H1 (cell line): ENCODE measurements at regions not wholly inside any gene's neighbourhood (a gene's known extent, or its start where the extent isn't known, plus 50 kb on each side); places are given as distances from the start of the nearest gene placed in this dataset.

ENCODE experiments used
- ASH2L ChIP-seq: fragments of 200-600, 300-600 bp; sonication (generic); IDR thresholded peaks from one replicate; pipeline ENCODE4 v1.7.1; 2017; ENCODE audit warnings: low read length
- ATF2 ChIP-seq: IDR thresholded peaks from 2 replicates; pipeline ENCODE4 v1.6.1; 2012; ENCODE audit warnings: low read length, inconsistent platforms
- EGR1 ChIP-seq: IDR thresholded peaks from 2 replicates; pipeline ENCODE4 v1.6.1; 2011; ENCODE audit warnings: low read depth, low read length, borderline replicate concordance
- EP300 ChIP-seq, 2 experiments: IDR thresholded peaks; 1 replicate in 1 of 2; 2 replicates in 1 of 2; pipeline ENCODE4 v1.6.1; 2011 to 2012; ENCODE audit warnings: low read depth in 2 of 2, low read length in 2 of 2, mild to moderate bottlenecking in 2 of 2, borderline replicate concordance in 1 of 2, inconsistent platforms in 1 of 2, moderate library complexity in 1 of 2
- KDM1A ChIP-seq: fragments of 200-600, 300-600 bp; sonication (generic); IDR thresholded peaks from 2 replicates; pipeline ENCODE4 v1.7.1; 2016; ENCODE audit warnings: mild to moderate bottlenecking, low read length, borderline replicate concordance
- RNF2 ChIP-seq: fragments of 200-900, 300-1000 bp; sonication (generic); IDR thresholded peaks from 2 replicates; pipeline ENCODE4 v1.7.1; 2016; ENCODE audit warnings: borderline replicate concordance, low read depth, mild to moderate bottlenecking, antibody characterized with exemption, low read length; ENCODE audit not compliant: poor library complexity, severe bottlenecking; ENCODE audit errors: missing control alignments
- RXRA ChIP-seq: IDR thresholded peaks from 2 replicates; pipeline ENCODE4 v1.6.1; 2011; ENCODE audit warnings: low read depth, mild to moderate bottlenecking, low read length, moderate library complexity; ENCODE audit not compliant: insufficient read depth
- TAF1 ChIP-seq: IDR thresholded peaks from 2 replicates; pipeline ENCODE4 v1.6.1; 2011; ENCODE audit warnings: mild to moderate bottlenecking, low read depth, low read length
- TCF12 ChIP-seq: IDR thresholded peaks from 2 replicates; pipeline ENCODE4 v1.6.1; 2011; ENCODE audit warnings: low read depth, mild to moderate bottlenecking, low read length
- TF ChIP-seq, protein P1 (sequence below): fragments of 300-600 bp; sonication (generic); IDR thresholded peaks from 2 replicates; pipeline ENCODE4 v1.7.1; 2012; ENCODE audit warnings: low read length, moderate library complexity, mild to moderate bottlenecking, inconsistent platforms; ENCODE audit not compliant: insufficient replicate concordance

DNA sequence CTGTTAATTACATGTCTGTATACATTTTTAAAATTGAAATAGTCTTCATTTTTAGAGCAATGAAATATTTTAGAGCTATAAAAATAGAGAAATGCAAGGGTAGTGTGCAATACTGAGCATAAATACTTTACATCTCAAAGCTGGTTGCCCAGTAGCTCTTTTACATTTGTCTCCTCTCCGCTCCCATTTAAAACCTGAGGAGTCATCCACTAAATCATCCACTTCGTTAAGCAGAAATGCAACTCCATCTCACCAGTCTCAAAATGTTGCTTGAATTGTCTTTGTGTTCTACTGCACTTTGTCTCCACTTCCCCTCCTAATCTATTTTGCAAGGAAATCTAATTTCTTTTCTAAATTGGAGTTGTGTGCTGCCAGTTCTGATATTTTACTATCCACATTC is 563.6 kb downstream of the VGLL3 start (continued):
- TF ChIP-seq, protein P1, sequence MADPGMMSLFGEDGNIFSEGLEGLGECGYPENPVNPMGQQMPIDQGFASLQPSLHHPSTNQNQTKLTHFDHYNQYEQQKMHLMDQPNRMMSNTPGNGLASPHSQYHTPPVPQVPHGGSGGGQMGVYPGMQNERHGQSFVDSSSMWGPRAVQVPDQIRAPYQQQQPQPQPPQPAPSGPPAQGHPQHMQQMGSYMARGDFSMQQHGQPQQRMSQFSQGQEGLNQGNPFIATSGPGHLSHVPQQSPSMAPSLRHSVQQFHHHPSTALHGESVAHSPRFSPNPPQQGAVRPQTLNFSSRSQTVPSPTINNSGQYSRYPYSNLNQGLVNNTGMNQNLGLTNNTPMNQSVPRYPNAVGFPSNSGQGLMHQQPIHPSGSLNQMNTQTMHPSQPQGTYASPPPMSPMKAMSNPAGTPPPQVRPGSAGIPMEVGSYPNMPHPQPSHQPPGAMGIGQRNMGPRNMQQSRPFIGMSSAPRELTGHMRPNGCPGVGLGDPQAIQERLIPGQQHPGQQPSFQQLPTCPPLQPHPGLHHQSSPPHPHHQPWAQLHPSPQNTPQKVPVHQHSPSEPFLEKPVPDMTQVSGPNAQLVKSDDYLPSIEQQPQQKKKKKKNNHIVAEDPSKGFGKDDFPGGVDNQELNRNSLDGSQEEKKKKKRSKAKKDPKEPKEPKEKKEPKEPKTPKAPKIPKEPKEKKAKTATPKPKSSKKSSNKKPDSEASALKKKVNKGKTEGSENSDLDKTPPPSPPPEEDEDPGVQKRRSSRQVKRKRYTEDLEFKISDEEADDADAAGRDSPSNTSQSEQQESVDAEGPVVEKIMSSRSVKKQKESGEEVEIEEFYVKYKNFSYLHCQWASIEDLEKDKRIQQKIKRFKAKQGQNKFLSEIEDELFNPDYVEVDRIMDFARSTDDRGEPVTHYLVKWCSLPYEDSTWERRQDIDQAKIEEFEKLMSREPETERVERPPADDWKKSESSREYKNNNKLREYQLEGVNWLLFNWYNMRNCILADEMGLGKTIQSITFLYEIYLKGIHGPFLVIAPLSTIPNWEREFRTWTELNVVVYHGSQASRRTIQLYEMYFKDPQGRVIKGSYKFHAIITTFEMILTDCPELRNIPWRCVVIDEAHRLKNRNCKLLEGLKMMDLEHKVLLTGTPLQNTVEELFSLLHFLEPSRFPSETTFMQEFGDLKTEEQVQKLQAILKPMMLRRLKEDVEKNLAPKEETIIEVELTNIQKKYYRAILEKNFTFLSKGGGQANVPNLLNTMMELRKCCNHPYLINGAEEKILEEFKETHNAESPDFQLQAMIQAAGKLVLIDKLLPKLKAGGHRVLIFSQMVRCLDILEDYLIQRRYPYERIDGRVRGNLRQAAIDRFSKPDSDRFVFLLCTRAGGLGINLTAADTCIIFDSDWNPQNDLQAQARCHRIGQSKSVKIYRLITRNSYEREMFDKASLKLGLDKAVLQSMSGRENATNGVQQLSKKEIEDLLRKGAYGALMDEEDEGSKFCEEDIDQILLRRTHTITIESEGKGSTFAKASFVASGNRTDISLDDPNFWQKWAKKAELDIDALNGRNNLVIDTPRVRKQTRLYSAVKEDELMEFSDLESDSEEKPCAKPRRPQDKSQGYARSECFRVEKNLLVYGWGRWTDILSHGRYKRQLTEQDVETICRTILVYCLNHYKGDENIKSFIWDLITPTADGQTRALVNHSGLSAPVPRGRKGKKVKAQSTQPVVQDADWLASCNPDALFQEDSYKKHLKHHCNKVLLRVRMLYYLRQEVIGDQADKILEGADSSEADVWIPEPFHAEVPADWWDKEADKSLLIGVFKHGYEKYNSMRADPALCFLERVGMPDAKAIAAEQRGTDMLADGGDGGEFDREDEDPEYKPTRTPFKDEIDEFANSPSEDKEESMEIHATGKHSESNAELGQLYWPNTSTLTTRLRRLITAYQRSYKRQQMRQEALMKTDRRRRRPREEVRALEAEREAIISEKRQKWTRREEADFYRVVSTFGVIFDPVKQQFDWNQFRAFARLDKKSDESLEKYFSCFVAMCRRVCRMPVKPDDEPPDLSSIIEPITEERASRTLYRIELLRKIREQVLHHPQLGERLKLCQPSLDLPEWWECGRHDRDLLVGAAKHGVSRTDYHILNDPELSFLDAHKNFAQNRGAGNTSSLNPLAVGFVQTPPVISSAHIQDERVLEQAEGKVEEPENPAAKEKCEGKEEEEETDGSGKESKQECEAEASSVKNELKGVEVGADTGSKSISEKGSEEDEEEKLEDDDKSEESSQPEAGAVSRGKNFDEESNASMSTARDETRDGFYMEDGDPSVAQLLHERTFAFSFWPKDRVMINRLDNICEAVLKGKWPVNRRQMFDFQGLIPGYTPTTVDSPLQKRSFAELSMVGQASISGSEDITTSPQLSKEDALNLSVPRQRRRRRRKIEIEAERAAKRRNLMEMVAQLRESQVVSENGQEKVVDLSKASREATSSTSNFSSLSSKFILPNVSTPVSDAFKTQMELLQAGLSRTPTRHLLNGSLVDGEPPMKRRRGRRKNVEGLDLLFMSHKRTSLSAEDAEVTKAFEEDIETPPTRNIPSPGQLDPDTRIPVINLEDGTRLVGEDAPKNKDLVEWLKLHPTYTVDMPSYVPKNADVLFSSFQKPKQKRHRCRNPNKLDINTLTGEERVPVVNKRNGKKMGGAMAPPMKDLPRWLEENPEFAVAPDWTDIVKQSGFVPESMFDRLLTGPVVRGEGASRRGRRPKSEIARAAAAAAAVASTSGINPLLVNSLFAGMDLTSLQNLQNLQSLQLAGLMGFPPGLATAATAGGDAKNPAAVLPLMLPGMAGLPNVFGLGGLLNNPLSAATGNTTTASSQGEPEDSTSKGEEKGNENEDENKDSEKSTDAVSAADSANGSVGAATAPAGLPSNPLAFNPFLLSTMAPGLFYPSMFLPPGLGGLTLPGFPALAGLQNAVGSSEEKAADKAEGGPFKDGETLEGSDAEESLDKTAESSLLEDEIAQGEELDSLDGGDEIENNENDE, result no peak
- TF ChIP-seq TAF1 (no peak), TCF12 (no peak), ATF2 (no peak), ASH2L (no peak), KDM1A (no peak), RXRA (no peak), EP300 (IDR thresholded peaks at IDR 0.05; ENCODE audit: borderline replicate concordance in 1 of 2, low read depth in 2 of 2, low read length in 2 of 2) (no peak), EGR1 (no peak), RNF2 (no peak)
